Astrocyte of the hippocampus (primary cell): ENCODE measurements at regions not wholly inside any gene's neighbourhood (a gene's known extent, or its start where the extent isn't known, plus 50 kb on each side); places are given as distances from the start of the nearest gene placed in this dataset.
A peak's percentile ranks its signal among the peaks of the same experiment; 100 is the strongest.
"Not testable (repeated sequence)": the region's sequence is repeated elsewhere in the genome, so short reads cannot be mapped to it uniquely, and the experiment has no call there.

Experiments used
- DNase-seq: peaks from one replicate; pipeline ENCODE4 v3.0.0; 2011; ENCODE audit warnings: low read depth, low spot score

- DNase-seq, result no peak
These were observed 114.9 kb upstream of the NANOS1 start for GRCh38 chr10:118914629-118915028.

- no peak for DNase-seq
These were observed 114.4 kb upstream of the NANOS1 start for GRCh38 chr10:118915161-118915560.

GRCh38 chr10:118916777-118917176, 112.7 kb upstream of the NANOS1 start:
- no peak for DNase-seq

GRCh38 chr10:118917701-118918100, 111.8 kb upstream of the NANOS1 start:
- DNase-seq, result no peak

- no peak for DNase-seq
These were observed 111.4 kb upstream of the NANOS1 start for GRCh38 chr10:118918116-118918515.

GRCh38 chr10:118918587-118918986, 110.9 kb upstream of the NANOS1 start:
- DNase-seq, result no peak

GRCh38 chr10:118920206-118920605, 109.3 kb upstream of the NANOS1 start:
- DNase-seq, result no peak

- DNase-seq, result no peak
These were observed 107.3 kb upstream of the NANOS1 start for GRCh38 chr10:118922226-118922625.

- DNase-seq, result no peak
These were observed 106.5 kb upstream of the NANOS1 start for GRCh38 chr10:118922972-118923371.

- DNase-seq, result no peak
These were observed 105.0 kb upstream of the NANOS1 start for GRCh38 chr10:118924493-118924892.

GRCh38 chr10:118925404-118926071, 104.0 kb upstream of the NANOS1 start:
- DNase-seq, result no peak

GRCh38 chr10:118926072-118926417, 103.5 kb upstream of the NANOS1 start:
- no peak for DNase-seq

GRCh38 chr10:118926441-118926840, 103.1 kb upstream of the NANOS1 start:
- DNase-seq, result no peak

GRCh38 chr10:118926903-118927302, 102.6 kb upstream of the NANOS1 start:
- DNase-seq, result no peak

- no peak for DNase-seq
These were observed 102.2 kb upstream of the NANOS1 start for GRCh38 chr10:118927321-118927720.

- no peak for DNase-seq
These were observed 98.9 kb upstream of the NANOS1 start for GRCh38 chr10:118930614-118931013.

- no peak for DNase-seq
These were observed 98.1 kb upstream of the NANOS1 start for GRCh38 chr10:118931436-118931835.

GRCh38 chr10:118932154-118932553, 97.4 kb upstream of the NANOS1 start:
- DNase-seq, result not testable (repeated sequence)

GRCh38 chr10:118937226-118937625, 92.3 kb upstream of the NANOS1 start:
- no peak for DNase-seq

- no peak for DNase-seq
These were observed 90.1 kb upstream of the NANOS1 start for GRCh38 chr10:118939211-118940007.

GRCh38 chr10:118940386-118940785, 89.1 kb upstream of the NANOS1 start:
- DNase-seq, result no peak

GRCh38 chr10:118943253-118943652, 86.3 kb upstream of the NANOS1 start:
- DNase-seq, result no peak

GRCh38 chr10:118944959-118945633, 84.4 kb upstream of the NANOS1 start:
- DNase-seq, result peak; percentile 59
